ENCODE measurements at regions not wholly inside any gene's neighbourhood (a gene's known extent, or its start where the extent isn't known, plus 50 kb on each side); places are given as distances from the start of the nearest gene placed in this dataset.
"Not testable (repeated sequence)": the region's sequence is repeated elsewhere in the genome, so short reads cannot be mapped to it uniquely, and the experiment has no call there.

DNA sequence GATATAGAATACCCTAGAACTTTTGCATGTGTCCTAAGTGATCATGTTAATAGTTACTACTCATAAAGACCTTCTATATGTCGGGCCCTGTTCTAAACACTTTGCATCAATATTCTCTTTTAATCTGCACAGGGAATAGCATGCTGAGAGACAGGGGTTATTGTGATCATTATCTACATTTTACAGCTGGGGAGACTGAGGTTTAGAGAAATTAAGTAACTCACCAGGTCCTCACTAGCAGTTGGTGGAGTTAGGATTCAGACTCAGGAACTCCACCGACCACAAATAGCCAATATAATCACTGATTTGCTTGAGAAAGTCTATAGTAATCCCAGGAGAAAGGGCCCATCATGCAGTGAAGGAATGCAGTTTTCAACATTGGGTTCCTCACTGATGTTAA, 111.2 kb upstream of the ADO start:
- Mint-ChIP-seq H3K4me1 (ENCODE audit: low read depth) (peaks cover 39% of the 10 kb centered on the region), H3K4me3 (no peak overlapping the region), H3K36me3 (ENCODE audit: low read depth) (no peaks in the 10 kb centered on the region), H3K27me3 (ENCODE audit: low read depth) (no peaks in the 10 kb centered on the region), H3K9me3 (peaks cover 5% of the 10 kb centered on the region), H3K27ac (no peak overlapping the region)
- DNase-seq (ENCODE audit: low spot score), result no peak

DNA sequence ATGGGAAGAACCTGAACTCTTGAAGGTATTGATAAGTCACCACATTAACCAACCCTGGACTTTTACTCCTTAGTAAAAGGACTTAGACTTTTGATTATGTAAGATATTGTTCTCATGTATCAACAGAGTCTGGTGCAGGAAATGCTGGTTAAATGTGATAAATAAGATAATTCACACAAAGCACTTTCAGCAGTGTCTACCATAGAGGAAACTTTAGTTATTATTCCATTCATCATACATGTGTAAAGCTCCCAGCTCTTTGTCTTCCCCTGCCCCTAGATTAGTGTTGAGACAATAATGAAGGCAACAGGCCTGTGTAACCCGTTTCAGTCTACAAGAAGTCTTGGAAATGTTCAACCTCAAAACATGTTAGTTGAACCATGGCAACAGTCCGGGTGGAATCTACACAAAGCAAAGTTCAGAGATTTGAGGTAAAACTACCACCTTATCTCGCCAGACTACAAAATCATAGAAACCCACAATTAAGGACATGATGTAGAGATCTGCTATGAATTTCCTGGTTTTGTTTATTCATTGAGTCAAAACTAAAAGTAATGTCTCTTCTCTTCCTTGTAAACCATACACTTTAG, 109.9 kb upstream of the ADO start:
- peaks cover 29% of the 10 kb centered on the region for H3K4me1 Mint-ChIP-seq (ENCODE audit: low read depth)
- no peak overlapping the region for H3K4me3 Mint-ChIP-seq
- H3K36me3 Mint-ChIP-seq (ENCODE audit: low read depth), result no peaks in the 10 kb centered on the region
- no peak for DNase-seq (ENCODE audit: low spot score)
- H3K27me3 Mint-ChIP-seq (ENCODE audit: low read depth), result no peaks in the 10 kb centered on the region
- peaks cover 15% of the 10 kb centered on the region for H3K9me3 Mint-ChIP-seq
- no peak overlapping the region for H3K27ac Mint-ChIP-seq

DNA sequence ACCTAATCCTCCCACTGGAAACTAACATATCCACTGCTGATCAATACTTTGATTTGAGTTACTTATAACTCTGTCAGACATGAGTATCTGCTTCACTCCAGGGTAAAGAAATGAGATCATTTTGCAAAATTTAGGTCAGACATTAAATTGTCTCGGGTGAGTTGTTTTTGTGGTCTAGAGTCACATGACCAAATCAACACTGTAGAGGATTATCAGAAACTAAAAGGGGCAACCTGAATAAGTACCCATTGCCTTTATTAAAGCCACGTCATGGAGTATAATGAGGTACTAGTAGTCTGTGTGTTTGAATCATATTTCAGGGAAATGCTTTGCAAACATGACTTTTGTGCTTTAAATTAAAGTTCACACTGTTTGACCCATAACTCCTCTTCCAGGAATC, 107.7 kb upstream of the ADO start:
- Mint-ChIP-seq H3K4me3 (no peak overlapping the region), H3K36me3 (ENCODE audit: low read depth) (peaks cover under 1% of the 10 kb centered on the region), H3K9me3 (peaks cover 34% of the 10 kb centered on the region), H3K4me1 (ENCODE audit: low read depth) (peaks cover 10% of the 10 kb centered on the region), H3K27me3 (ENCODE audit: low read depth) (peaks cover 1% of the 10 kb centered on the region), H3K27ac (no peak overlapping the region)
- no peak for DNase-seq (ENCODE audit: low spot score)

DNA sequence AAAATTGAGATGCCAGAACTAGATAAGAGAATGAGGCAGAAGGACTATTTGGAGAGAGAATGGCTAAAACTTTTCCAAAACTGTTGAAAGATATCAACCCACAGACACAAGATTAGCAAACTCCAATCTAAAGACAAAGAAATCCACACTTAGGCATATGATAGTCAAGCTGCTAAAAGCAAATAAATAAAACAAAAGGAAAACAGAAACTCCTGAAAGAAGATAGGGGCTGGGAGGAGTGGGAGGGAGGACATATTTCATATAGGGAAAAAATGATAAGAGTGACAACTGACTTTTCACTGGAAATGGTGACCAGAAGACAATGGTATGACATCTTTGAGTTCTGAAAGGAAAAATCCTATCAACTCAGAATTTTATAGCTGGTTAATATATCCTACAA, 105.4 kb upstream of the ADO start:
- H3K36me3 Mint-ChIP-seq (ENCODE audit: low read depth), result peaks cover 2% of the 10 kb centered on the region
- no peak for DNase-seq (ENCODE audit: low spot score)
- H3K27ac Mint-ChIP-seq, result no peak overlapping the region

DNA sequence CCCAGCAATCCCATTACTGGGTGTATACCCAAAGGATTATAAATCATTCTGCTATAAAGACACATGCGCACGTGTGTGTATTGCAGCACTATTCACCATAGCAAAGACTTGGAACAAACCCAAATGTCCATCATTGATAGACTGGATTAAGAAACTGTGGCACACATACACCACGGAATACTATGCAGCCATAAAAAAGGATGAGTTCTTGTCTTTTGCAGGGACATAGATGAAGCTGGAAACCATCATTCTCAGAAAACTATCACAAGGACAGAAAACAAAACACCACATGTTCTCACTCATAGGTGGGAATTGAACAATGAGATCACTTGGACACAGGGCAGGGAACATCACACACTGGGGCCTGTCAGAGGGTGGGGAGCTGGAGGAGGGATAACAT, 100.4 kb upstream of the ADO start:
- not testable (repeated sequence) for DNase-seq (ENCODE audit: low spot score); H3K4me1 Mint-ChIP-seq (ENCODE audit: low read depth); H3K27ac Mint-ChIP-seq; H3K4me3 Mint-ChIP-seq; H3K36me3 Mint-ChIP-seq (ENCODE audit: low read depth)
- Mint-ChIP-seq H3K27me3 (ENCODE audit: low read depth) (peaks cover 14% of the 10 kb centered on the region), H3K9me3 (peaks cover 39% of the 10 kb centered on the region)

More for the DNA sequence above, 105.4 kb upstream of the ADO start:
- peaks cover 47% of the 10 kb centered on the region for H3K9me3 Mint-ChIP-seq
- peaks cover 12% of the 10 kb centered on the region for H3K27me3 Mint-ChIP-seq (ENCODE audit: low read depth)
- H3K4me1 Mint-ChIP-seq (ENCODE audit: low read depth), result peaks cover 5% of the 10 kb centered on the region
- H3K4me3 Mint-ChIP-seq, result no peak overlapping the region

DNA sequence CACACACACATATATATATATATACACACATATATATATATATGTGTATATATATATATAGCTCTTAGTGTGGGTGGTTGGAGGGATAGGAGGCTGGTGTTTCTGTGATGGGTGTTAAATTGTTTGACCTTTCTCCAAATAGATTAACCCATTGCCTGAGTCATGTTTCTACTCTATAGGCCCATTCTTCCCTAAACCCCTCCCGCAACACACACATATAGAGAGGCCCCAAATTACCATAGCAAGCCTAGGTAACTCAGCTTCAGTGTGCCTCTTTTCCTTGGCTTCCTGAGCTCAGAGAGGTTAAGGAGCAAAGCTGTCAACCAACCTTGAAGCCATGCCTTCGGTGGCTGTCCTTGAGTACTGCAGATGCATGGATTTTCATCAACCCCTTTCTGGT, 98.7 kb upstream of the ADO start:
- H3K4me1 Mint-ChIP-seq (ENCODE audit: low read depth), result peaks cover 6% of the 10 kb centered on the region

DNA sequence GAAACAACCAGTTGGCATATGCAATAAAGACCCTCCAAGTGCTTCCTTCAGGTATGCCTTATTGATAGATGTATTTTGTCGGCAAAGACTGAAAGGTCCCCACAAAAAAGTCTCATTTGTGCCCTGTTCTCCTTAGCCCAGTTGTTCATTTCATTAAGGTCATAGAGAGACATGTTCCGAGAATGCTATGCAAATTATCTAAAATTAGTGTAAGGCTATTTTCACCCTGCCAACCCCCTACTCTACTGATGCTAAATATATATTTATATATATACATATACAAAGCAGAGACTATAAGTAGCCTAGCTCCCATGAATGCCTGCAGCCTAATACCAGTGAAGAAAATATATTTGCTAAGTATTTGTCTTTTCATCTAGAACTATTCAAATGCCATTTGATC, 96.7 kb upstream of the ADO start:
- H3K27ac Mint-ChIP-seq, result no peak overlapping the region
- H3K4me3 Mint-ChIP-seq, result no peak overlapping the region
- H3K27me3 Mint-ChIP-seq (ENCODE audit: low read depth), result peaks cover 7% of the 10 kb centered on the region
- peaks cover 17% of the 10 kb centered on the region for H3K9me3 Mint-ChIP-seq
- no peaks in the 10 kb centered on the region for H3K36me3 Mint-ChIP-seq (ENCODE audit: low read depth)
- DNase-seq (ENCODE audit: low spot score), result no peak
- H3K4me1 Mint-ChIP-seq (ENCODE audit: low read depth), result peaks cover 6% of the 10 kb centered on the region

More for the DNA sequence above, 98.7 kb upstream of the ADO start:
- no peak overlapping the region for H3K27ac Mint-ChIP-seq
- H3K4me3 Mint-ChIP-seq, result no peak overlapping the region
- H3K27me3 Mint-ChIP-seq (ENCODE audit: low read depth), result peaks cover 14% of the 10 kb centered on the region
- DNase-seq (ENCODE audit: low spot score), result no peak
- H3K36me3 Mint-ChIP-seq (ENCODE audit: low read depth), result peaks cover 2% of the 10 kb centered on the region
- peaks cover 27% of the 10 kb centered on the region for H3K9me3 Mint-ChIP-seq

DNA sequence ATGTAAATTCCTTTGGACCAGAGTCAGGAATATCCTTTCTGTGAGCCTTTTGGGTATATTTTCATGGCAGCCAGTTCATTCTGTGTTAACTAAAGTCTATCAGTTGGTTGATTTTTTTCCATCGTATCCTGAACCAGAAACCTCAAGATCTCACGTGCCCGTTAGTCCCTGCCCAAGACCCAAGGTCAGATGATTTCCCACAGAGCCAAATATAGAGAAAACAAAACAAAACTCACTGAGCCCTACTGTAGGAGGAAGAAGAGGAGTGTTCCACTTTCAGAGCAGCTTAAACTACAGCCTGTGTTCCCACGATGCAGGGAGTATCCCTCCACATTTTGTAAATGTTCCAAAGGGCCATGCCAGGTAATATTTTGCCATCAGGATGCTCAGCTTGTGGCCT, 96.0 kb upstream of the ADO start:
- Mint-ChIP-seq H3K4me3 (no peak overlapping the region), H3K9me3 (peaks cover 17% of the 10 kb centered on the region), H3K27me3 (ENCODE audit: low read depth) (peaks cover 2% of the 10 kb centered on the region), H3K36me3 (ENCODE audit: low read depth) (no peaks in the 10 kb centered on the region), H3K4me1 (ENCODE audit: low read depth) (peaks cover 6% of the 10 kb centered on the region), H3K27ac (no peak overlapping the region)
- no peak for DNase-seq (ENCODE audit: low spot score)

DNA sequence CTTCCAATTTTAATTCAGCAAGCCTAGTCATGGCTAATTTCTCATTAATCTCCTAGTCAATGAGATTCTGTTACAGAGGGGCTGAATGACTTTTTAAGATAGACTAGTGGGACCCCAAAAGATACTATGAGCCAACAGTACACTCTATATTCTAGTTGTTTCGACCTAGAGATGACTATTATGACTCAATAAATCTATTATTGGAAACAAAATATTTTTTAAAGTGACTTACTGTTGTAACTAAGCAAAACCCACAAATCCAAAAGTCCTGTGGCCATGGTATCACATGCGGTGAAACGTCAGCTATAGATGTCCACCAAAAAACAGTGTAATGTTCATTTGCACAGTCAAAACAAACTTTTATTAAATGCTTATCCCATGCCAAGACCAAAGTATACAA, 95.3 kb upstream of the ADO start:
- DNase-seq (ENCODE audit: low spot score), result no peak
- no peak overlapping the region for H3K4me3 Mint-ChIP-seq
- no peak overlapping the region for H3K27ac Mint-ChIP-seq

DNA sequence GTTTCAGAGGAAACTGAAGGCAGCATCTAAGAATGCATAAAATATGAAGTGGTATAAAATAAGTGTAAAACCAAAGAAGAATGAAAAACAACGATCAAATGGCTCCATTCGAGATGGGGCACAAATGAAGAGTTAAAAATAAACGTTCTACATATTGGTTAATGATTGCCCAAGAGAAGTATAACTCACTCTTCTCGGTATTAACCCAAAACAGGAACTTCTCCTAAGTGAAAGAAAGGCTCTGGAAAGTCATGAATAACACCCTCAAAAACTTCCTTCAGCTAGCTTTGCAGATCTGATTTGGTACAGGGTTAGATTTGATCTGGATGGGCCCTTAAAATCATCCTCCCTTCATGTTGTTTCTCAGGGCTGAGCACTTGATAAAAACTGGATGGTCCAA, 94.3 kb upstream of the ADO start:
- H3K27me3 Mint-ChIP-seq (ENCODE audit: low read depth), result peaks cover 5% of the 10 kb centered on the region
- H3K9me3 Mint-ChIP-seq, result peaks cover 10% of the 10 kb centered on the region
- no peak overlapping the region for H3K27ac Mint-ChIP-seq
- no peak overlapping the region for H3K4me3 Mint-ChIP-seq
- no peak for DNase-seq (ENCODE audit: low spot score)
- H3K4me1 Mint-ChIP-seq (ENCODE audit: low read depth), result peaks cover 9% of the 10 kb centered on the region
- H3K36me3 Mint-ChIP-seq (ENCODE audit: low read depth), result no peaks in the 10 kb centered on the region

More for the DNA sequence above, 95.3 kb upstream of the ADO start:
- Mint-ChIP-seq H3K36me3 (ENCODE audit: low read depth) (no peaks in the 10 kb centered on the region), H3K27me3 (ENCODE audit: low read depth) (peaks cover 2% of the 10 kb centered on the region), H3K4me1 (ENCODE audit: low read depth) (peaks cover 6% of the 10 kb centered on the region), H3K9me3 (peaks cover 11% of the 10 kb centered on the region)

DNA sequence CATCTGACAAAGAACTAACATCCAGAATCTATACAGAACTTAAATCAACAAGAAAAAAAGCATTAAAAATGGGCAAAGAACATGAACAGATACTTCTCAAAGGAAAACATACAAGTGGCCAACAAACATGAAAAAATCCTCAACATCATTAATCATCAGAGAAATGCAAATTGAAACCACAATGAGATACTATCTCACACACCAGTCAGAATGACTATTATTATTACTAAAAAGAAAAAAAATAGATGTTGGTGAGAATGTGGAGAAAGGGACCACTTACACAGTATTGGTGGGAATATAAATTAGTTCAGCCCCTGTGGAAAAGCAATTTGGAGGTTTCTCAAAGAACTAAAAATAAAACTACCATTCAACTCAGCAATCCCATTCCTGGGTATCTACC, 89.1 kb upstream of the ADO start:
- H3K4me3 Mint-ChIP-seq, result no peak overlapping the region

DNA sequence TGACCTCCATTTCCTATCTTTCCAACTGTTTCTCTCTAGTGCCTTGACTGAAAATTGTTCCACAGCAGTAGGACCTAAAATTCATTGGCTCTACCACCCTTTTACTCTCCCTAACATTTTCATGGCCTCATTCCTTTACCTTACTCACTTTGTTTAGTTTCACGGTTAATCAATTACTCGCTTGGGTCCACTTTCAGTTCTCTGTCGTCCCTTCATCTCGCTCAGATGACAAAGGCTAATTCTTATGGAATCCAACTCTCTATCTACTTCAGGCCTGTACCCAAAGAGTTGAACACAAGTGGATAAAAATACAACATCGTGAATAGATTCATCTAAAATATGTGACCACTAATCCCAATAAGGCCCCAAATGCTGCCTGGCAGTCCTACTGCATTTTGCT, 85.9 kb upstream of the ADO start:
- Mint-ChIP-seq H3K27ac (no peak overlapping the region), H3K9me3 (no peaks in the 10 kb centered on the region), H3K36me3 (ENCODE audit: low read depth) (no peaks in the 10 kb centered on the region), H3K4me3 (no peak overlapping the region), H3K27me3 (ENCODE audit: low read depth) (peaks cover 14% of the 10 kb centered on the region), H3K4me1 (ENCODE audit: low read depth) (peaks cover 4% of the 10 kb centered on the region)
- no peak for DNase-seq (ENCODE audit: low spot score)

More for the DNA sequence above, 89.1 kb upstream of the ADO start:
- peaks cover 10% of the 10 kb centered on the region for H3K9me3 Mint-ChIP-seq
- peaks cover 4% of the 10 kb centered on the region for H3K4me1 Mint-ChIP-seq (ENCODE audit: low read depth)
- DNase-seq (ENCODE audit: low spot score), result no peak
- peaks cover 9% of the 10 kb centered on the region for H3K27me3 Mint-ChIP-seq (ENCODE audit: low read depth)
- H3K27ac Mint-ChIP-seq, result no peak overlapping the region
- no peaks in the 10 kb centered on the region for H3K36me3 Mint-ChIP-seq (ENCODE audit: low read depth)

DNA sequence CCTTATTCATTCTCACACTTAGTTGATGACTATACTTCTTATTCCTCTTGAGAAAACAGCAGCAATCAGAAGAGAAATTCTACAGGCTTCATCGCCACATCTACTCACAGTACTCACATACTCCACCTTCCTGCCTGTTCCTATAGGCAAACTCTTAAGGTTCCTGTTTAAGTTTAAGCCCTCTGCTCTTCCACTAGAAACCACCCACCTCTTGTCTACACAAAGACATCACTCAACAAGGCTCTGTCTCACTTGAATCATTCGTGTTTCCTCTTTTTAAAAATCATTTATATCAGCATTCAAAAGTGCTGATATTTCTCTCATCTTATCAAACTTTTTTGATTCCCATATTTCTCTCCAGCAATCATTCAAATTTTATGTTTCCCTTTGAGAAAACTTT, 85.5 kb upstream of the ADO start:
- H3K9me3 Mint-ChIP-seq, result no peaks in the 10 kb centered on the region
- no peak overlapping the region for H3K4me3 Mint-ChIP-seq
- no peak for DNase-seq (ENCODE audit: low spot score)
- no peak overlapping the region for H3K27ac Mint-ChIP-seq
- H3K27me3 Mint-ChIP-seq (ENCODE audit: low read depth), result peaks cover 16% of the 10 kb centered on the region
- H3K36me3 Mint-ChIP-seq (ENCODE audit: low read depth), result no peaks in the 10 kb centered on the region
- H3K4me1 Mint-ChIP-seq (ENCODE audit: low read depth), result peaks cover 4% of the 10 kb centered on the region

DNA sequence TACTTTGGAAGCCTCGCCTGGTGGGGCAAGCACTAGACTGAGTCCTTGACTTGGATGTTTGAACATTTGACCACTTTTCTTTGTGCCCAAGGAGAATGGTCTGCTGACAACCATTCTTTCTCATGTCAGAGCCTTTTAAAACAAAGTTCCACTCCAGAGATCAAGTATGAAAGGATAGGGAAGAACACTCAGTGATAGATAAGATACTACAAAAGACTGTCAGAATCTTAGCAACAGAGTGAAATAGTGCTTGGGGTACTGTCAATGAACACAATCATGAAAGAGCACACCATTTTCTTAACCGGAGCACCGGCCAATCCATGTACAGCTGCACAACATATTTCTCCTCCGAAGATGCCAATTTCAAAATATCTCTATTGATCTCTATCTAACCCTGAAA, 82.8 kb upstream of the ADO start:
- no peak for DNase-seq (ENCODE audit: low spot score)
- Mint-ChIP-seq H3K4me1 (ENCODE audit: low read depth) (peaks cover 15% of the 10 kb centered on the region), H3K27ac (no peak overlapping the region), H3K4me3 (no peak overlapping the region), H3K27me3 (ENCODE audit: low read depth) (peaks cover 12% of the 10 kb centered on the region), H3K36me3 (ENCODE audit: low read depth) (no peaks in the 10 kb centered on the region), H3K9me3 (no peaks in the 10 kb centered on the region)

DNA sequence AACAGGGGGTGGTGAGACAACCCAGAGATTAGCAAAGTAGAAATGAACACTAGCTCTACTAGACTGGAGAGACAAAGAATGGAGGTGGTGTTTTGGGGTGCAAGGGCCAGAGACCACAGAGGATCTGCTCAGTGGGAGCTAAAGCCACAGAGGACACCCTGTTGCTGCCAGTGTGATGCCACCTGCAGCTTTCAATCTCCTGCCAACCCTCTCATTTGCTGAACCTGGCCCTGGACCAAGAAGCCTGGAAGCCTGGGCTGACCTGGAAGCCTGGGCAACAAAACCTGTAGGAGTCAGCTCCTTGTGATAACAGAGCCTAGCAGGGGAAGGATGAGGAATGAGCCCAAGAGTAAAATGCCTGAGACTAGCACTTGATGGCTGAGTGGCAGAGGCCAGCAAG, 81.1 kb upstream of the ADO start:
- peaks cover 25% of the 10 kb centered on the region for H3K4me1 Mint-ChIP-seq (ENCODE audit: low read depth)
- no peak overlapping the region for H3K27ac Mint-ChIP-seq
- H3K36me3 Mint-ChIP-seq (ENCODE audit: low read depth), result no peaks in the 10 kb centered on the region
- no peak overlapping the region for H3K4me3 Mint-ChIP-seq
- no peak for DNase-seq (ENCODE audit: low spot score)
- H3K27me3 Mint-ChIP-seq (ENCODE audit: low read depth), result peaks cover 10% of the 10 kb centered on the region
- H3K9me3 Mint-ChIP-seq, result no peaks in the 10 kb centered on the region

All from T-helper 2 cell treated with Interferon-gamma antibody and Interleukin-4, amounts not matched to agents 5 μg/mL and 100 μg/mL, for 36 hours (primary cell).